ENCODE measurements at regions not wholly inside any gene's neighbourhood (a gene's known extent, or its start where the extent isn't known, plus 50 kb on each side); places are given as distances from the start of the nearest gene placed in this dataset.

DNA sequence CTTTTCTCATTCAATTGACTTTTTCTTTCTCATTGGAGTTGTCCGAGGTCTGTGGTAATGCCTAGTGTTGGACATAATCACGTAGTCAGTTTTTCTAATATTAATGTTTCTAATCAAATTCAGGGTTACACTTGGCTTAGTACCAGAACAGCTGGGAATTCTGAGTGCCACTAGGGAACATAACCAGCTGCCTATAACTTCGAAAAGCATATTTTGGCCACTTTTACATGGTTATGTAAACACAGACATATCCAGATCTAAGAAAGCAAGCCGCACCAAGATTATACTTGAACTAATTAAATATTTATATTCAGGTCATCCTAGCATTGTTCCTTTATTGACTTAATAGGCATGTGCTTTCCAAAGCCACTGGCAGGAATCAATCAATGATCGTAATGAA is 91.1 kb upstream of the ARHGAP28 start:
- TF ChIP-seq, protein P1, sequence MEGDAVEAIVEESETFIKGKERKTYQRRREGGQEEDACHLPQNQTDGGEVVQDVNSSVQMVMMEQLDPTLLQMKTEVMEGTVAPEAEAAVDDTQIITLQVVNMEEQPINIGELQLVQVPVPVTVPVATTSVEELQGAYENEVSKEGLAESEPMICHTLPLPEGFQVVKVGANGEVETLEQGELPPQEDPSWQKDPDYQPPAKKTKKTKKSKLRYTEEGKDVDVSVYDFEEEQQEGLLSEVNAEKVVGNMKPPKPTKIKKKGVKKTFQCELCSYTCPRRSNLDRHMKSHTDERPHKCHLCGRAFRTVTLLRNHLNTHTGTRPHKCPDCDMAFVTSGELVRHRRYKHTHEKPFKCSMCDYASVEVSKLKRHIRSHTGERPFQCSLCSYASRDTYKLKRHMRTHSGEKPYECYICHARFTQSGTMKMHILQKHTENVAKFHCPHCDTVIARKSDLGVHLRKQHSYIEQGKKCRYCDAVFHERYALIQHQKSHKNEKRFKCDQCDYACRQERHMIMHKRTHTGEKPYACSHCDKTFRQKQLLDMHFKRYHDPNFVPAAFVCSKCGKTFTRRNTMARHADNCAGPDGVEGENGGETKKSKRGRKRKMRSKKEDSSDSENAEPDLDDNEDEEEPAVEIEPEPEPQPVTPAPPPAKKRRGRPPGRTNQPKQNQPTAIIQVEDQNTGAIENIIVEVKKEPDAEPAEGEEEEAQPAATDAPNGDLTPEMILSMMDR (optimal IDR thresholded peaks at IDR 0.05 in 1 of 3, IDR thresholded peaks at IDR 0.05 in 1 of 3, conservative IDR thresholded peaks at IDR 0.05 in 1 of 3; ENCODE audit: extremely low read depth in 1 of 3, insufficient read depth in 2 of 3, low read length in 3 of 3): no peak
- no peak for TF ChIP-seq EZH2 (IDR thresholded peaks at IDR 0.05; ENCODE audit: low read length)
